Activated gamma-delta T cell (primary cell): ENCODE measurements at regions not wholly inside any gene's neighbourhood (a gene's known extent, or its start where the extent isn't known, plus 50 kb on each side); places are given as distances from the start of the nearest gene placed in this dataset.

ENCODE experiments used
- DNase-seq: peaks from one replicate; lab custom pipeline; 2025; lab: John Stamatoyannopoulos, UW

GRCh38 chr5:167011196-167011595 lies 1280.2 kb upstream of the WWC1 start:
- no peak for DNase-seq

- no peak for DNase-seq
Measured at GRCh38 chr5:167012123-167013034, 1279.1 kb upstream of the WWC1 start.

GRCh38 chr5:167014401-167015056 lies 1276.9 kb upstream of the WWC1 start:
- no peak for DNase-seq

GRCh38 chr5:167020418-167020817 lies 1271.0 kb upstream of the WWC1 start:
- no peak for DNase-seq

- no peak for DNase-seq
Measured at GRCh38 chr5:167029488-167029887, 1262.0 kb upstream of the WWC1 start.

GRCh38 chr5:167030500-167031120 lies 1260.8 kb upstream of the WWC1 start:
- DNase-seq, result no peak

- no peak for DNase-seq
Measured at GRCh38 chr5:167036585-167036984, 1254.9 kb upstream of the WWC1 start.

GRCh38 chr5:167049043-167049663 lies 1242.3 kb upstream of the WWC1 start:
- DNase-seq, result no peak

GRCh38 chr5:167049771-167050567 lies 1241.5 kb upstream of the WWC1 start:
- no peak for DNase-seq

- no peak for DNase-seq
Measured at GRCh38 chr5:167050568-167051401, 1240.7 kb upstream of the WWC1 start.

- DNase-seq, result no peak
Measured at GRCh38 chr5:167051402-167051768, 1240.1 kb upstream of the WWC1 start.

- no peak for DNase-seq
Measured at GRCh38 chr5:167052791-167053190, 1238.7 kb upstream of the WWC1 start.

GRCh38 chr5:167057665-167058064 lies 1233.8 kb upstream of the WWC1 start:
- DNase-seq, result no peak

GRCh38 chr5:167061695-167062094 lies 1229.8 kb upstream of the WWC1 start:
- DNase-seq, result no peak

- DNase-seq, result no peak
Measured at GRCh38 chr5:167063116-167063515, 1228.3 kb upstream of the WWC1 start.

- DNase-seq, result no peak
Measured at GRCh38 chr5:167063788-167064187, 1227.7 kb upstream of the WWC1 start.

- no peak for DNase-seq
Measured at GRCh38 chr5:167064198-167064776, 1227.2 kb upstream of the WWC1 start.

GRCh38 chr5:167065794-167066193 lies 1225.7 kb upstream of the WWC1 start:
- no peak for DNase-seq

- DNase-seq, result no peak
Measured at GRCh38 chr5:167071981-167072610, 1219.3 kb upstream of the WWC1 start.

GRCh38 chr5:167081561-167081960 lies 1209.9 kb upstream of the WWC1 start:
- no peak for DNase-seq
